NT2/D1 (cell line): ENCODE measurements at regions not wholly inside any gene's neighbourhood (a gene's known extent, or its start where the extent isn't known, plus 50 kb on each side); places are given as distances from the start of the nearest gene placed in this dataset.

ENCODE experiments used
- SUZ12 ChIP-seq: IDR thresholded peaks from 2 replicates; pipeline ENCODE4 v1.6.1; 2011; ENCODE audit not compliant: insufficient read length, insufficient read depth; ENCODE audit errors: extremely low read depth
- YY1 ChIP-seq: IDR thresholded peaks from 2 replicates; pipeline ENCODE4 v1.6.1; 2011; ENCODE audit not compliant: insufficient read length, insufficient read depth
- ZNF274 ChIP-seq: IDR thresholded peaks from 2 replicates; pipeline ENCODE4 v1.6.1; 2011; ENCODE audit warnings: mild to moderate bottlenecking, low read depth, low read length

DNA sequence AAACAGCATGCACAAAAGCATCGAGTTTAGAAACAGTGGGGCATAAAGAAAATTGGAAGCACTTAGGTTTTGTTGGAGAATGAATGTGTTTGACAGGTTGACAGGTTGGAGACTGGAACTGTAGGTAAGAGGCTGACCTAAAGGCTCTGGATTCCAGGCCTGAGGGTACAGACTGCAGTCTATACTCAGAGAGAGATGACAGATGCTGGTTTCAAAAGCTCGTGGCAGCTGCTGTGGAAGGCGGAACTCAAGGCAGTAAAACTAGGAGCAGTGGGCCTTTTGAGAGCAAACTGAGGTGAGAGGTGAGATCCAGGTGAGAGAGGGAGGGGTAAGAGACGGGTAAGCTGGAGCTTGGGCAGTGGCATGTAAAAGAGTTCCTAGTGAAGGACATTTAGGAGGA is 415.2 kb downstream of the TRIML1 start:
- TF ChIP-seq SUZ12 (no peak), YY1 (no peak), ZNF274 (no peak)
